H1 (cell line): ENCODE measurements at regions not wholly inside any gene's neighbourhood (a gene's known extent, or its start where the extent isn't known, plus 50 kb on each side); places are given as distances from the start of the nearest gene placed in this dataset.

ENCODE experiments used
- CTCF ChIA-PET: fragments of 300-600 bp; sonication (Branson Sonifier 250); formaldehyde crosslinking; loops from one replicate; lab custom pipeline; 2021; ENCODE audit not compliant: partially characterized antibody; lab: Charles Lee
- POLR2A ChIA-PET: fragments of 300-600 bp; sonication (Branson Sonifier 250); formaldehyde crosslinking; loops from one replicate; lab custom pipeline; 2021; ENCODE audit warnings: inconsistent platforms; ENCODE audit not compliant: partially characterized antibody; lab: Charles Lee
- DNase-seq, 2 experiments: peaks; one replicate each; pipeline versions ENCODE4 v3.0.0 to v3.0.0-alpha.2; 2010 to 2022; ENCODE audit warnings: low spot score in 2 of 2, low read depth in 1 of 2, mixed read lengths in 1 of 2
- FAIRE-seq: peaks from 2 replicates; lab custom pipeline; 2011; peaks lifted over from hg19 to GRCh38; lab: Jason Lieb, UNC
- H2AFZ ChIP-seq: 2 replicates; pipeline ENCODE4 v1.8.1; 2012; ENCODE audit warnings: low read length, inconsistent platforms
- H2AK5ac ChIP-seq: 2 replicates; pipeline ENCODE4 v1.6.1; 2013; ENCODE audit warnings: low read depth, low read length
- H2BK120ac ChIP-seq: replicated peaks from 2 replicates; pipeline ENCODE3; 2013; ENCODE audit warnings: low read depth, low read length, inconsistent platforms
- H2BK12ac ChIP-seq: 2 replicates; pipeline ENCODE4 v1.6.1; 2013; ENCODE audit warnings: low read depth, low read length
- H2BK15ac ChIP-seq: 2 replicates; pipeline ENCODE4 v1.6.1; 2013; ENCODE audit warnings: low read length
- H2BK20ac ChIP-seq: 2 replicates; pipeline ENCODE4 v1.6.1; 2013; ENCODE audit warnings: low read length
- H2BK5ac ChIP-seq: 2 replicates; pipeline ENCODE4 v1.6.1; 2013; ENCODE audit warnings: low read depth, low read length
- H3K14ac ChIP-seq: 2 replicates; pipeline ENCODE4 v1.6.1; 2013; ENCODE audit warnings: inconsistent platforms; ENCODE audit not compliant: insufficient read length
- H3K18ac ChIP-seq: 2 replicates; pipeline ENCODE4 v1.6.1; 2013; ENCODE audit warnings: low read length; ENCODE audit errors: extremely low read depth
- H3K23ac ChIP-seq: 2 replicates; pipeline ENCODE4 v1.6.1; 2013; ENCODE audit warnings: inconsistent platforms; ENCODE audit not compliant: insufficient read length
- H3K23me2 ChIP-seq: 2 replicates; pipeline ENCODE4 v1.6.1; 2013; ENCODE audit warnings: low read depth, low read length
- H3K27ac ChIP-seq: 2 replicates; pipeline ENCODE4 v1.6.1; 2011; ENCODE audit warnings: low read depth, low read length, inconsistent platforms
- H3K27me3 ChIP-seq, 4 experiments: replicated peaks in 1 of 4; 1 replicate in 1 of 4; 2 replicates in 3 of 4; pipeline versions ENCODE4 v1.6.1 to v1.8.1; 2011 to 2013; ENCODE audit warnings: low read length in 3 of 4, mild to moderate bottlenecking in 3 of 4, inconsistent platforms in 2 of 4, mixed read lengths in 2 of 4, moderate library complexity in 1 of 4; ENCODE audit not compliant: control insufficient read depth in 3 of 4, insufficient read depth in 3 of 4; ENCODE audit errors: extremely low read depth in 1 of 4
- H3K36me3 ChIP-seq, 4 experiments: 2 replicates each; pipeline versions ENCODE4 v1.6.1 to v1.8.1; 2011 to 2013; ENCODE audit warnings: mild to moderate bottlenecking in 4 of 4, low read length in 3 of 4, moderate library complexity in 2 of 4, control low read depth in 1 of 4, inconsistent platforms in 1 of 4; ENCODE audit not compliant: insufficient read depth in 4 of 4, control insufficient read depth in 2 of 4
- H3K4ac ChIP-seq: replicated peaks from 2 replicates; pipeline ENCODE3; 2013; ENCODE audit warnings: low read length, low read depth, mixed read lengths, inconsistent platforms; ENCODE audit not compliant: insufficient read length
- H3K4me1 ChIP-seq, 4 experiments: replicated peaks in 1 of 4; 1 replicate in 1 of 4; 2 replicates in 3 of 4; pipeline versions ENCODE4 v1.6.1 to v1.8.1; 2011 to 2013; ENCODE audit warnings: low read length in 3 of 4, inconsistent platforms in 2 of 4, mixed read lengths in 1 of 4; ENCODE audit not compliant: insufficient read depth in 4 of 4, control insufficient read depth in 3 of 4
- H3K4me2 ChIP-seq, 2 experiments: 2 replicates each; pipeline versions ENCODE4 v1.6.1 to v1.8.1; 2011 to 2013; ENCODE audit warnings: low read depth in 2 of 2, low read length in 2 of 2, control low read depth in 1 of 2, inconsistent platforms in 1 of 2, mild to moderate bottlenecking in 1 of 2; ENCODE audit not compliant: insufficient read depth in 1 of 2
- H3K4me3 ChIP-seq, 4 experiments: fragments of 200-600, 300-600 bp in 1 of 4; sonication (generic), shearing (Covaris generic), sonication (Bioruptor Twin) in 1 of 4; 2 replicates each; pipeline versions ENCODE4 v1.5.1 to v1.8.1; 2011 to 2016; ENCODE audit warnings: low read length in 4 of 4, low read depth in 3 of 4, control low read depth in 2 of 4, inconsistent platforms in 2 of 4, mild to moderate bottlenecking in 2 of 4, mixed read lengths in 1 of 4, moderate library complexity in 1 of 4; ENCODE audit not compliant: insufficient read depth in 2 of 4; ENCODE audit errors: extremely low read depth in 1 of 4
- H3K56ac ChIP-seq: replicated peaks from 2 replicates; pipeline ENCODE3; 2013; ENCODE audit warnings: low read depth, mild to moderate bottlenecking, mixed read lengths, low read length, inconsistent platforms; ENCODE audit not compliant: insufficient read length
- H3K79me1 ChIP-seq: 2 replicates; pipeline ENCODE4 v1.6.1; 2013; ENCODE audit warnings: low read depth, low read length, control low read depth
- H3K79me2 ChIP-seq, 2 experiments: 2 replicates each; pipeline versions ENCODE4 v1.6.1 to v1.8.1; 2012 to 2013; ENCODE audit warnings: low read length in 2 of 2, mild to moderate bottlenecking in 2 of 2, inconsistent platforms in 1 of 2; ENCODE audit not compliant: insufficient read depth in 2 of 2, control insufficient read depth in 1 of 2
- H3K9ac ChIP-seq, 4 experiments: replicated peaks in 1 of 4; 1 replicate in 1 of 4; 2 replicates in 3 of 4; pipeline versions ENCODE4 v1.6.1 to v1.8.1; 2011 to 2013; ENCODE audit warnings: low read depth in 3 of 4, low read length in 3 of 4, control low read depth in 2 of 4, mild to moderate bottlenecking in 2 of 4, moderate library complexity in 2 of 4, inconsistent platforms in 1 of 4; ENCODE audit errors: extremely low read depth in 1 of 4
- H3K9me3 ChIP-seq, 2 experiments: 2 replicates each; pipeline versions ENCODE4 v1.6.1 to v1.8.1; 2012 to 2013; ENCODE audit warnings: mild to moderate bottlenecking in 2 of 2, moderate library complexity in 2 of 2, control low read depth in 1 of 2, inconsistent platforms in 1 of 2, low read depth in 1 of 2, low read length in 1 of 2, mixed read lengths in 1 of 2; ENCODE audit not compliant: insufficient read depth in 2 of 2
- H4K20me1 ChIP-seq, 2 experiments: replicated peaks in 1 of 2; 2 replicates each; pipeline versions ENCODE3 to v1.8.1; 2011 to 2013; ENCODE audit warnings: inconsistent platforms in 2 of 2, low read length in 2 of 2, mild to moderate bottlenecking in 1 of 2; ENCODE audit not compliant: insufficient read depth in 2 of 2, control insufficient read depth in 1 of 2
- H4K5ac ChIP-seq: 2 replicates; pipeline ENCODE4 v1.6.1; 2013; ENCODE audit warnings: low read length, low read depth, mixed read lengths, inconsistent platforms; ENCODE audit not compliant: insufficient read length
- H4K8ac ChIP-seq: 2 replicates; pipeline ENCODE4 v1.8.0; 2013; ENCODE audit warnings: mild to moderate bottlenecking, moderate library complexity, low read length, inconsistent platforms; ENCODE audit not compliant: insufficient read depth; ENCODE audit errors: extremely low read depth
- H4K91ac ChIP-seq: replicated peaks from 2 replicates; pipeline ENCODE3; 2013; ENCODE audit warnings: low read length, mixed read lengths, inconsistent platforms; ENCODE audit not compliant: insufficient read length
- BCL11A ChIP-seq, 2 experiments: IDR thresholded peaks; one replicate each; pipeline ENCODE4 v1.6.1; 2011; ENCODE audit warnings: low read depth in 2 of 2, low read length in 2 of 2, mild to moderate bottlenecking in 2 of 2
- CBX5 ChIP-seq: fragments of 300-800, 300-1000 bp; sonication (generic); IDR thresholded peaks from 2 replicates; pipeline ENCODE4 v1.7.1; 2016; ENCODE audit warnings: antibody characterized with exemption, low read length, low read depth
- CEBPB ChIP-seq: IDR thresholded peaks from 2 replicates; pipeline ENCODE4 v1.6.1; 2012; ENCODE audit warnings: low read depth, low read length
- SAP30 ChIP-seq: fragments of 300-600 bp; sonication (generic); IDR thresholded peaks from 2 replicates; pipeline ENCODE4 v1.7.1; 2012; ENCODE audit warnings: low read length, moderate library complexity, mild to moderate bottlenecking, inconsistent platforms; ENCODE audit not compliant: insufficient read depth, insufficient replicate concordance
- SIN3A ChIP-seq, 2 experiments: IDR thresholded peaks in 1 of 2; conservative IDR thresholded peaks in 1 of 2; 2 replicates each; pipeline ENCODE4 v1.6.1; 2011 to 2012; ENCODE audit warnings: low read length in 2 of 2, improper control_type of control experiment in 1 of 2, low read depth in 1 of 2, mild to moderate bottlenecking in 1 of 2
- SP2 ChIP-seq: IDR thresholded peaks from 2 replicates; pipeline ENCODE4 v1.6.1; 2012; ENCODE audit warnings: mild to moderate bottlenecking, low read length, inconsistent platforms

DNA sequence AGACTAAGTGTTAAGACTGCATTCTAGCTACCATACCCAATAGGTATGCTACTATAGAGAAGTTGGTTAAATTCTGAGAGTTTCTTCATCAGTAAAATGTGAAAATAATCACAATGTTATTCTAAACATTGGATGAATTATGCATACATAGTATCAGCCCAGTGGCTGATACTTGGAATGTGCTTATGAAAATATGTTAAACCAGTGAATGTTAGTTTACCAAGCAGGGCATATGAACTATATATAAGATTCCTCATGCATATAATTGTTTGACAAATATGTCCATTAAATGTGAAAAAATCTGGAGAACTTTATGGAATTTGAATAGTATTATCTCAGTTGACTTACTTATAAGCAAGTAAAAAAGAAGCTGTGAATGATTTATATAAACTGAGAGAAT lies 296.1 kb downstream of the IL15 start:
- ChIA-PET CTCF (no interaction called here), POLR2A (no interaction called here)
- Histone ChIP-seq H3K4me2 (no peak overlapping the region), H2BK120ac (no peak overlapping the region), H4K5ac (no peak overlapping the region), H3K36me3 (no peaks in the 10 kb centered on the region), H2BK12ac (no peak overlapping the region), H4K91ac (no peak overlapping the region), H3K79me1 (no peaks in the 10 kb centered on the region), H3K18ac (no peak overlapping the region), H4K20me1 (no peaks in the 10 kb centered on the region), H3K23me2 (no peaks in the 10 kb centered on the region), H3K23ac (no peak overlapping the region), H2AK5ac (no peak overlapping the region), H2AFZ (no peak overlapping the region), H4K8ac (no peak overlapping the region), H3K4ac (no peak overlapping the region), H3K14ac (no peak overlapping the region), H3K27me3 (no peaks in the 10 kb centered on the region), H2BK15ac (no peak overlapping the region), H3K56ac (no peak overlapping the region), H3K9ac (no peak overlapping the region), H3K4me3 (no peak overlapping the region), H3K9me3 (no peaks in the 10 kb centered on the region; a peak in 1 of 4 replicates), H2BK20ac (no peak overlapping the region), H3K79me2 (no peaks in the 10 kb centered on the region), H3K4me1 (no peaks in the 10 kb centered on the region), H2BK5ac (no peak overlapping the region), H3K27ac (no peak overlapping the region)
- FAIRE-seq (no peak), DNase-seq (no peak)
- TF ChIP-seq SP2 (no peak), SAP30 (no peak), BCL11A (IDR thresholded peaks at IDR 0.05; ENCODE audit: low read depth in 2 of 2, low read length in 2 of 2) (no peak), CEBPB (no peak), CBX5 (no peak), SIN3A (conservative IDR thresholded peaks at IDR 0.05 in 1 of 2, IDR thresholded peaks at IDR 0.05 in 1 of 2; ENCODE audit: low read depth in 1 of 2, low read length in 2 of 2) (no peak)
